Uterus (tissue), 2 donors: ENCODE measurements at regions not wholly inside any gene's neighbourhood (a gene's known extent, or its start where the extent isn't known, plus 50 kb on each side); places are given as distances from the start of the nearest gene placed in this dataset.

Experiments
- POLR2A ChIP-seq, 2 donors: fragments of 450-650 bp; IDR thresholded peaks; one replicate each; pipeline ENCODE4 v1.6.1; 2016; ENCODE audit warnings: antibody characterized with exemption in 2 of 2, mild to moderate bottlenecking in 1 of 2, moderate library complexity in 1 of 2
- TF ChIP-seq, protein P1 (sequence below), 4 experiments: fragments of 200-600 bp in 2 of 4; fragments of 450-650 bp in 2 of 4; sonication (generic) in 2 of 4; IDR thresholded peaks; one replicate each; pipeline ENCODE4 v1.5.1; 2016 to 2019; ENCODE audit warnings: antibody characterized with exemption in 4 of 4, mild to moderate bottlenecking in 2 of 4, moderate library complexity in 1 of 4

DNA sequence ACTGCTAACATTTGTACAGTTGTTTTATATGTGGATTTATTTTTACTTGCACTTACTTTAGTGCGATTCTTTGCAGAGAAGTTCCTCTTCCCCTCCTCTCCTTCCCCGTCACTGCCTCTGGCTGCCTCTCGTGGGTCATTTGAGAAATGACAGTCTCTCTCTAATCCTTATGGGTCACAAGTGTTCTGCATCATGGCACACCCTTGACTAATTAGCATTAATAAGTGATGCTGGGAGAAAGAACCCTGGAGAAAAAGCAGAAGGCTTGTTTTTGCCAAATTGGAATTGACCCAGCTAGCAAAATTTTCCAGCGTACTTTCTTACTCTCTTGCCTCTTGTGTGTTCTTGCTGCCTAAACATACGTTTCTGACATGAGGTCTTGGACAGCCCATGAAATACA, 301.2 kb downstream of the DUSP10 start:
- TF ChIP-seq, protein P1, sequence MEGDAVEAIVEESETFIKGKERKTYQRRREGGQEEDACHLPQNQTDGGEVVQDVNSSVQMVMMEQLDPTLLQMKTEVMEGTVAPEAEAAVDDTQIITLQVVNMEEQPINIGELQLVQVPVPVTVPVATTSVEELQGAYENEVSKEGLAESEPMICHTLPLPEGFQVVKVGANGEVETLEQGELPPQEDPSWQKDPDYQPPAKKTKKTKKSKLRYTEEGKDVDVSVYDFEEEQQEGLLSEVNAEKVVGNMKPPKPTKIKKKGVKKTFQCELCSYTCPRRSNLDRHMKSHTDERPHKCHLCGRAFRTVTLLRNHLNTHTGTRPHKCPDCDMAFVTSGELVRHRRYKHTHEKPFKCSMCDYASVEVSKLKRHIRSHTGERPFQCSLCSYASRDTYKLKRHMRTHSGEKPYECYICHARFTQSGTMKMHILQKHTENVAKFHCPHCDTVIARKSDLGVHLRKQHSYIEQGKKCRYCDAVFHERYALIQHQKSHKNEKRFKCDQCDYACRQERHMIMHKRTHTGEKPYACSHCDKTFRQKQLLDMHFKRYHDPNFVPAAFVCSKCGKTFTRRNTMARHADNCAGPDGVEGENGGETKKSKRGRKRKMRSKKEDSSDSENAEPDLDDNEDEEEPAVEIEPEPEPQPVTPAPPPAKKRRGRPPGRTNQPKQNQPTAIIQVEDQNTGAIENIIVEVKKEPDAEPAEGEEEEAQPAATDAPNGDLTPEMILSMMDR (IDR thresholded peaks at IDR 0.05) = no peak
- TF ChIP-seq POLR2A (IDR thresholded peaks at IDR 0.05) = no peak
